22Rv1 (cell line): ENCODE measurements at regions not wholly inside any gene's neighbourhood (a gene's known extent, or its start where the extent isn't known, plus 50 kb on each side); places are given as distances from the start of the nearest gene placed in this dataset.

Experiments
- H3K27ac ChIP-seq: fragments of 450-650 bp; 2 replicates; pipeline ENCODE4 v1.5.1; 2017
- ZFX ChIP-seq: fragments of 450-650 bp; IDR thresholded peaks from 2 replicates; pipeline ENCODE4 v1.6.1; 2017; ENCODE audit warnings: antibody characterized with exemption, borderline replicate concordance
- TF ChIP-seq, protein P1 (sequence below): fragments of 450-650 bp; IDR thresholded peaks from 2 replicates; pipeline ENCODE4 v1.5.1; 2017; ENCODE audit warnings: mild to moderate bottlenecking

DNA sequence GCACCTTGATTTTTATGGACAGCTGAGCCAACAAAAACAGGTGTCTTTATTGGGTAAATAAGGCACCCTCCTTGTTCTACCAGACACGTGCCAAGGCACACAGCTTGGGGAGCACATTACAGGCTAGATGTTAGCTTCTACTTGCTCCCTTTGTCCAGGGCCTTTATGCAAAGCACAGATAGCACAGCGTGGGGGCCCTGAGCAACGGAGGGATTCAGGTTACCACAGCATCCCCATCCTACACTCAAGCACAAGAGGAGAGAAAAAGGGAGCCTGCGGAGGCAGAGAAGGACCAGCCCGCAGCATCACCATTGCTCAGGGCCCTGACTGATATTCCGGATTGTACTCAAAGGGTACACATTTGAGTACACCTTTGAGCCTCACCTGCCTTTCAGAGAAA, 181.7 kb upstream of the KIF2A start:
- no peak overlapping the region for H3K27ac ChIP-seq
- TF ChIP-seq, protein P1, sequence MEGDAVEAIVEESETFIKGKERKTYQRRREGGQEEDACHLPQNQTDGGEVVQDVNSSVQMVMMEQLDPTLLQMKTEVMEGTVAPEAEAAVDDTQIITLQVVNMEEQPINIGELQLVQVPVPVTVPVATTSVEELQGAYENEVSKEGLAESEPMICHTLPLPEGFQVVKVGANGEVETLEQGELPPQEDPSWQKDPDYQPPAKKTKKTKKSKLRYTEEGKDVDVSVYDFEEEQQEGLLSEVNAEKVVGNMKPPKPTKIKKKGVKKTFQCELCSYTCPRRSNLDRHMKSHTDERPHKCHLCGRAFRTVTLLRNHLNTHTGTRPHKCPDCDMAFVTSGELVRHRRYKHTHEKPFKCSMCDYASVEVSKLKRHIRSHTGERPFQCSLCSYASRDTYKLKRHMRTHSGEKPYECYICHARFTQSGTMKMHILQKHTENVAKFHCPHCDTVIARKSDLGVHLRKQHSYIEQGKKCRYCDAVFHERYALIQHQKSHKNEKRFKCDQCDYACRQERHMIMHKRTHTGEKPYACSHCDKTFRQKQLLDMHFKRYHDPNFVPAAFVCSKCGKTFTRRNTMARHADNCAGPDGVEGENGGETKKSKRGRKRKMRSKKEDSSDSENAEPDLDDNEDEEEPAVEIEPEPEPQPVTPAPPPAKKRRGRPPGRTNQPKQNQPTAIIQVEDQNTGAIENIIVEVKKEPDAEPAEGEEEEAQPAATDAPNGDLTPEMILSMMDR = no peak
- no peak for TF ChIP-seq ZFX

DNA sequence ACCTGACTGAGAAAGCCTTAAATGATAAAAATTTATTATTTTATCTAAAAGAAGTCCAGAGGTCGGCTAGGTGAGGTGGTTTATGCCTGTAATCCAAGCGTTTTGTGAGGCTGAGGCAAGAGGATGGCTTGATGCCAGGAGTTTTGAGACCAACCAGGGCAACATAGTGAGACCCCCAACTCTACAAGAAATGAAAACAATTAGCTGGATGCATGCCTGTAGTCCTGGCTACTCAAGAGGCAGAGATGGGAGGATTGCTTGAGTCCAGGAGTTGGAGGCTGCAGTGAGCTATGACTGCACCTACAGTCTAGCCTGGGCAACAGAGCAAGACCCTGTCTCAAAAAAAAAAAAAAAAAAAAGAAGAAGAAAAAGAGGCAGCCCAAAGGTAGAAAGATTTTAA, 179.9 kb upstream of the KIF2A start:
- no peak for TF ChIP-seq ZFX
- TF ChIP-seq, protein P1 = no peak
- H3K27ac ChIP-seq = no peak overlapping the region

DNA sequence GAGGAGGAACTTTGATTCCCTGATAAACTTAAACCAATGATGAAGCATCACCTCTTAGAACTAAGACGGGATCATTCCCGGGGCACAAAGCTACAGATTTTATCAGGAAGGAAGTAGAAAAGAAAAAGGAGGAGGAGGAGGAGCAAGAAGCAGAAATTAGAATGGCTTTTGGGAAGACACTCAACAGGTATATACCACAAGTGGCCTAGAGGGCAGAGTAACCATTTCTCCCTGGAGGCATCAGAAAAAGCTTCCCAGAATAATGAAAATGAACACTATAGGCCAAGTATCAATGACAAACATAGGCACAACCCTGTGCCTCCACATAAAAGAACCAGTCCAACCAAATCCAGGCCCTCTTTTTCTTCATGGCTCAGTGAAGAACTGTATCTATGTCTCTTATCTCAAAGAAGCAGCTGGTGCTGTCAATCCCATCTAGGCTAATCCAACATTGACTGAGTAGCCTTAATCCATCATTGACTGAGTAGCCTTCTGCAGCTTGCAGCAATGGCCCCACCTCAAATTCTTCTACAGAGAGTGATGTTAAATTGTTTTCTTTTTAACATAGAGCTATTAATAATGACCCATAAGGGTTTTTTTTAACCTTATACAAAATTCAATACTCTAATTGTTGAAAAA, 178.8 kb upstream of the KIF2A start:
- H3K27ac ChIP-seq = no peak overlapping the region
- no peak for TF ChIP-seq ZFX
- TF ChIP-seq, protein P1 = no peak

- no peak overlapping the region for H3K27ac ChIP-seq
- TF ChIP-seq, protein P1 = no peak
These were observed 175.9 kb upstream of the KIF2A start for GRCh38 chr5:62130107-62130506.

DNA sequence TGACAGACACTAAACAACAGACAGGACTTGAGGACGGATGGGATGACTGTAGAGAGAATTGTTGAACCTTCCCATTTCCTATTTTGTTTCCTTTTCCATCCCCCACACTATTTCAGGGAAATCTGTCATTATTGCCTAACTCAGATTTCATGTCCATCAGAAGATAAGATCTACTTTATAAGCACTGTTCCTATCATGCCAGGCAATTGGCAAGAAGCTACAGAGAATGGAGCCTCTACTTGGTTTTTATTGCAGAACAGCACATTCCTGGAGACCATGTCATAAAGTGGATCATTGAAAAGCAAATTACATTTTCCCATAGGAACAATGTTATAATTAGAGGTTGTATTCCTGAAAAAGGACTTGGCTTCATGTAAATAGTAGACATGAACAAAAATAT, 173.7 kb upstream of the KIF2A start:
- no peak overlapping the region for H3K27ac ChIP-seq
- TF ChIP-seq, protein P1 = no peak
- TF ChIP-seq ZFX = no peak

GRCh38 chr5:62133426-62133825, 172.6 kb upstream of the KIF2A start:
- H3K27ac ChIP-seq = no peak overlapping the region
- TF ChIP-seq, protein P1 = no peak
- no peak for TF ChIP-seq ZFX

- H3K27ac ChIP-seq = no peak overlapping the region
- TF ChIP-seq ZFX = no peak
- TF ChIP-seq, protein P1 = no peak
These were observed 171.2 kb upstream of the KIF2A start for GRCh38 chr5:62134811-62135210.
